ENCODE measurements at regions not wholly inside any gene's neighbourhood (a gene's known extent, or its start where the extent isn't known, plus 50 kb on each side); places are given as distances from the start of the nearest gene placed in this dataset.

GRCh38 chr3:157786211-157786610 lies 283.0 kb upstream of the VEPH1 start:
- Histone ChIP-seq H3K4me1 (peaks cover 33% of the 10 kb centered on the region), H3K9me3 (no peaks in the 10 kb centered on the region), H3K4me3 (no peak overlapping the region), H3K27ac (peak overlapping the region; percentile 60 to 83), H3K4me2 (peak overlapping the region; percentile 56)
- DNase-seq (ENCODE audit: low read depth in 1 of 2, low spot score in 1 of 2), result peak in 1 of 2 experiments; percentile 9
- FAIRE-seq, result no peak
- ATAC-seq, result no peak
- ChIA-PET POLR2A (no interaction called here), CTCF (interaction anchor here (1.0 to 1.2 kb wide), 2 partner anchors 10 to 169 kb away, joined by 3 read pairs; no protein-coding TSS in a partner anchor)
- WGBS (ENCODE audit: missing lambda C conversion rate), result 48% methylated on average over 2 of the region's 2 CpGs
- TF ChIP-seq TP53 (CRISPR knock-in tag; IDR thresholded peaks at IDR 0.05) (no peak), POLR2A (IDR thresholded peaks at IDR 0.05; ENCODE audit: low read length) (no peak), EHMT2 (IDR thresholded peaks at IDR 0.05; ENCODE audit: low read depth) (no peak), HOXB13 (CRISPR knock-in tag; IDR thresholded peaks at IDR 0.05; ENCODE audit: low read depth) (no peak), SMC3 (IDR thresholded peaks at IDR 0.05) (no peak), EP300 (IDR thresholded peaks at IDR 0.05) (0 out of 5 replicates have a peak, but pooled peaks of 1 of the 2 experiments have one; percentile 31), CBX2 (IDR thresholded peaks at IDR 0.05; ENCODE audit: borderline replicate concordance, low read depth) (no peak), FOXS1 (CRISPR knock-in tag; IDR thresholded peaks at IDR 0.05) (no peak), BHLHE40 (IDR thresholded peaks at IDR 0.05; ENCODE audit: low read depth, low read length) (no peak), POLR2AphosphoS2 (conservative IDR thresholded peaks at IDR 0.05; ENCODE audit: low read length) (no peak), EHF (CRISPR knock-in tag; IDR thresholded peaks at IDR 0.05) (no peak), GATA3 (IDR thresholded peaks at IDR 0.05; ENCODE audit: borderline replicate concordance) (peak; percentile 51; the same call in 1 of the 2 replicates), JUNB (IDR thresholded peaks at IDR 0.05) (peak; percentile 89), JUN (IDR thresholded peaks at IDR 0.05) (peak in 1 of 2 experiments; percentile 44; a peak in 1 of 5 replicates), CHD4 (IDR thresholded peaks at IDR 0.05; ENCODE audit: borderline replicate concordance) (no peak), HOXB5 (CRISPR knock-in tag; IDR thresholded peaks at IDR 0.05) (no peak), FOSL2 (IDR thresholded peaks at IDR 0.05) (peak; percentile 82), FOSL2 (CRISPR knock-in tag; IDR thresholded peaks at IDR 0.05) (peak; percentile 4; the same call in 1 of the 2 replicates), ESRRA (IDR thresholded peaks at IDR 0.05; ENCODE audit: borderline replicate concordance, low read length) (no peak)
- TF ChIP-seq, protein P1, sequence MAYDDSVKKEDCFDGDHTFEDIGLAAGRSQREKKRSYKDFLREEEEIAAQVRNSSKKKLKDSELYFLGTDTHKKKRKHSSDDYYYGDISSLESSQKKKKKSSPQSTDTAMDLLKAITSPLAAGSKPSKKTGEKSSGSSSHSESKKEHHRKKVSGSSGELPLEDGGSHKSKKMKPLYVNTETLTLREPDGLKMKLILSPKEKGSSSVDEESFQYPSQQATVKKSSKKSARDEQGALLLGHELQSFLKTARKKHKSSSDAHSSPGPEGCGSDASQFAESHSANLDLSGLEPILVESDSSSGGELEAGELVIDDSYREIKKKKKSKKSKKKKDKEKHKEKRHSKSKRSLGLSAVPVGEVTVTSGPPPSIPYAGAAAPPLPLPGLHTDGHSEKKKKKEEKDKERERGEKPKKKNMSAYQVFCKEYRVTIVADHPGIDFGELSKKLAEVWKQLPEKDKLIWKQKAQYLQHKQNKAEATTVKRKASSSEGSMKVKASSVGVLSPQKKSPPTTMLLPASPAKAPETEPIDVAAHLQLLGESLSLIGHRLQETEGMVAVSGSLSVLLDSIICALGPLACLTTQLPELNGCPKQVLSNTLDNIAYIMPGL (CRISPR knock-in tag; IDR thresholded peaks at IDR 0.05; ENCODE audit: borderline replicate concordance), result no peak

DNA sequence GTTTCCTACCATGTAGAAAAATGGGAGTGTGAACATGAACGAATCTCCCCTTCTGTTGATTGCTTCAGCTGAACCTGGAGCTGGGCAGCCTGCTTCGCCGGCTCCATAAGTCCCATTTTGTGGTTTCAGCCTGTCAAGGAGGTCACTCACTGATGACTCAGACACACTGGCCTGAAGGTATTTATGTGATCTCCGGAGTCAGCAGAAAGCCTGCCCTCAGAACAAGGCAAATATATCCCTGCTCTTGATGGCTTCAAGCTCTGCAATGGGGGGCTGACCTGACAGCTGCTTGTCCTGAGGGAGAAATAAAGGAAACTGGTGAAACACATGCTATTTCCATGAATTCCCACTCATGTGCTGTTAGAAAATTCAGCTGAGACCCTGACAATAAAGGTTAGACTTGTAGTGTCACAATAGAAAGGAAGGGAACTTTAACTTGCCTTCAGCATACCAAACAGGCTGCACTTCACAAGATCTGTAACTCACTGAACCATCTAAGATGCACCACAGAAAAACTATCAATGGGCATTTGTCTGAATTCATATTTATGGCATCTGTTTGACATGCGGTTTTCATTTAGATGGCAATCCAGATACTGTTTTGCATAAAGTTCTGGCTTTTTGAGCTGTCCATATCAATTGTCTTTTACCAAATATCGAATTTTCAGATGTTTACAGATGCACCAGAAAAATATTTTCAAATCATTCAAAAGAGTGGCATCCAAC lies 282.0 kb upstream of the VEPH1 start:
- Histone ChIP-seq H3K9me3 (no peaks in the 10 kb centered on the region), H3K4me1 (peaks cover 33% of the 10 kb centered on the region), H3K27ac (peak overlapping the region; percentile 9 to 78; a peak in 4 of 6 replicates), H3K4me2 (peak overlapping the region; percentile 56), H3K4me3 (no peak overlapping the region)
- ATAC-seq, result peak; percentile 88 to 92
- ChIA-PET POLR2A (no interaction called here), CTCF (interaction anchor here (0.6 to 1.6 kb wide), 3 partner anchors 7 to 649 kb away, joined by 3 to 5 read pairs (median 4); no protein-coding TSS in a partner anchor)
- TF ChIP-seq FOSB (CRISPR knock-in tag; IDR thresholded peaks at IDR 0.05) (no peak), RNF2 (IDR thresholded peaks at IDR 0.05; ENCODE audit: borderline replicate concordance, low read depth) (no peak), MAX (IDR thresholded peaks at IDR 0.05) (peak; percentile 51; the same call in 1 of the 2 replicates), POLR2A (IDR thresholded peaks at IDR 0.05; ENCODE audit: low read length) (no peak), MAFK (IDR thresholded peaks at IDR 0.05; ENCODE audit: partially characterized antibody) (peak; percentile 44), JUNB (IDR thresholded peaks at IDR 0.05) (peak; percentile 64), FOSL2 (IDR thresholded peaks at IDR 0.05) (peak; percentile 51; the same call in 1 of the 2 replicates), FOSL2 (CRISPR knock-in tag; IDR thresholded peaks at IDR 0.05) (peak; percentile 66; the same call in 1 of the 2 replicates)
- peak; percentile 55 to 60 for DNase-seq (ENCODE audit: low read depth in 1 of 2, low spot score in 1 of 2)
- FAIRE-seq, result peak; percentile 81
- 14% methylated on average over 6 of the region's 6 CpGs for WGBS (ENCODE audit: missing lambda C conversion rate)
